Mesenchymal stem cell (in vitro differentiated cells and primary cell): ENCODE measurements at regions not wholly inside any gene's neighbourhood (a gene's known extent, or its start where the extent isn't known, plus 50 kb on each side); places are given as distances from the start of the nearest gene placed in this dataset.
A peak's percentile ranks its signal among the peaks of the same experiment; 100 is the strongest.

ENCODE experiments used
- DNase-seq: peaks from one replicate; pipeline ENCODE4 v3.0.0-alpha.2; 2013
- H2AFZ ChIP-seq: one replicate; pipeline ENCODE4 v1.6.1; 2013; ENCODE audit warnings: low read depth, mild to moderate bottlenecking, control low read depth, inconsistent platforms, low read length, moderate library complexity
- H2AK5ac ChIP-seq: 2 replicates; pipeline ENCODE4 v1.6.1; 2013; ENCODE audit warnings: low read length, moderate library complexity, mild to moderate bottlenecking, inconsistent platforms; ENCODE audit not compliant: severe bottlenecking
- H2BK120ac ChIP-seq: one replicate; pipeline ENCODE4 v1.6.1; 2013; ENCODE audit warnings: low read depth, mild to moderate bottlenecking, inconsistent platforms, low read length, moderate library complexity
- H2BK12ac ChIP-seq, 2 experiments: one replicate each; pipeline ENCODE4 v1.6.1; 2013; ENCODE audit warnings: inconsistent platforms in 2 of 2, low read length in 2 of 2, mild to moderate bottlenecking in 2 of 2, moderate library complexity in 2 of 2, control low read depth in 1 of 2
- H2BK15ac ChIP-seq: one replicate; pipeline ENCODE4 v1.6.1; 2013; ENCODE audit warnings: mild to moderate bottlenecking, low read depth, inconsistent platforms; ENCODE audit not compliant: poor library complexity, severe bottlenecking
- H2BK5ac ChIP-seq: 2 replicates; pipeline ENCODE4 v1.6.1; 2013; ENCODE audit warnings: low read depth, mild to moderate bottlenecking, low read length, control low read depth, inconsistent platforms; ENCODE audit not compliant: poor library complexity, severe bottlenecking
- H3K14ac ChIP-seq, 2 experiments: one replicate each; pipeline ENCODE4 v1.6.1; 2013; ENCODE audit warnings: inconsistent platforms in 2 of 2, low read length in 2 of 2, control low read depth in 1 of 2, mild to moderate bottlenecking in 1 of 2, moderate library complexity in 1 of 2
- H3K18ac ChIP-seq, 2 experiments: one replicate each; pipeline ENCODE4 v1.6.1; 2013; ENCODE audit warnings: inconsistent platforms in 2 of 2, low read length in 2 of 2, control low read depth in 1 of 2, low read depth in 1 of 2, mild to moderate bottlenecking in 1 of 2
- H3K23ac ChIP-seq, 2 experiments: one replicate each; pipeline ENCODE4 v1.6.1; 2013; ENCODE audit warnings: inconsistent platforms in 2 of 2, low read length in 2 of 2, mild to moderate bottlenecking in 2 of 2, moderate library complexity in 2 of 2, control low read depth in 1 of 2
- H3K27ac ChIP-seq: 2 replicates; pipeline ENCODE4 v1.5.1; 2013; ENCODE audit warnings: mild to moderate bottlenecking, moderate library complexity, low read length, control low read depth, inconsistent platforms; ENCODE audit not compliant: poor library complexity, severe bottlenecking
- H3K27me3 ChIP-seq, 2 experiments: 2 replicates each; pipeline versions ENCODE4 v1.6.1 to v1.7.0; 2013; ENCODE audit warnings: low read length in 2 of 2, mild to moderate bottlenecking in 2 of 2, moderate library complexity in 2 of 2, control low read depth in 1 of 2, inconsistent platforms in 1 of 2; ENCODE audit not compliant: control insufficient read depth in 1 of 2, insufficient read depth in 1 of 2
- H3K36me3 ChIP-seq, 2 experiments: 2 replicates each; pipeline versions ENCODE4 v1.6.1 to v1.7.0; 2013; ENCODE audit warnings: low read length in 2 of 2, control low read depth in 1 of 2, inconsistent platforms in 1 of 2, low read depth in 1 of 2, mild to moderate bottlenecking in 1 of 2; ENCODE audit not compliant: insufficient read depth in 2 of 2, control insufficient read depth in 1 of 2
- H3K4ac ChIP-seq, 2 experiments: one replicate each; pipeline ENCODE4 v1.6.1; 2013; ENCODE audit warnings: inconsistent platforms in 2 of 2, low read length in 2 of 2, mild to moderate bottlenecking in 2 of 2, moderate library complexity in 2 of 2, control low read depth in 1 of 2, low read depth in 1 of 2
- H3K4me1 ChIP-seq: 2 replicates; pipeline ENCODE4 v1.6.1; 2013; ENCODE audit warnings: low read depth, low read length, control low read depth; ENCODE audit not compliant: control insufficient read depth, insufficient read depth
- H3K4me2 ChIP-seq: 2 replicates; pipeline ENCODE4 v1.6.1; 2013; ENCODE audit warnings: low read length, mild to moderate bottlenecking, inconsistent platforms; ENCODE audit not compliant: poor library complexity, severe bottlenecking
- H3K4me3 ChIP-seq, 2 experiments: 2 replicates each; pipeline versions ENCODE4 v1.5.1 to v1.7.0; 2013; ENCODE audit warnings: low read length in 2 of 2, mild to moderate bottlenecking in 2 of 2, control low read depth in 1 of 2, low read depth in 1 of 2; ENCODE audit not compliant: insufficient read depth in 1 of 2
- H3K79me1 ChIP-seq: replicated peaks from 2 replicates; pipeline ENCODE4 v1.6.1; 2013; ENCODE audit warnings: mild to moderate bottlenecking, control low read depth, low read length, inconsistent platforms; ENCODE audit not compliant: poor library complexity, severe bottlenecking
- H3K9ac ChIP-seq: 2 replicates; pipeline ENCODE4 v1.7.0; 2013; ENCODE audit warnings: mild to moderate bottlenecking, low read length, moderate library complexity
- H3K9me3 ChIP-seq: 2 replicates; pipeline ENCODE4 v1.7.0; 2013; ENCODE audit warnings: mild to moderate bottlenecking, low read length; ENCODE audit not compliant: control insufficient read depth
- H4K8ac ChIP-seq: one replicate; pipeline ENCODE4 v1.6.1; 2013; ENCODE audit warnings: inconsistent platforms, mild to moderate bottlenecking, low read length, moderate library complexity
- H4K91ac ChIP-seq: one replicate; pipeline ENCODE4 v1.6.1; 2013; ENCODE audit warnings: mild to moderate bottlenecking, low read length, inconsistent platforms
- WGBS: methylation state at CpG from one replicate; pipeline ENCODE4 v1.1.7; 2013; ENCODE audit warnings: mixed read lengths; 5-methylcytosine and 5-hydroxymethylcytosine counted together

- peaks cover 15% of the 10 kb centered on the region for H3K9me3 ChIP-seq
- H2BK12ac ChIP-seq = no peak overlapping the region
- no peak overlapping the region for H2AFZ ChIP-seq
- H3K23ac ChIP-seq = no peak overlapping the region
- no peak overlapping the region for H4K91ac ChIP-seq
- H4K8ac ChIP-seq = no peak overlapping the region
- no peak overlapping the region for H3K18ac ChIP-seq
- no peak overlapping the region for H3K9ac ChIP-seq
- no peak overlapping the region for H3K4me3 ChIP-seq
- no peak for DNase-seq
- no peaks in the 10 kb centered on the region for H3K27me3 ChIP-seq
- no peak overlapping the region for H3K4me2 ChIP-seq
- no peak overlapping the region for H2BK5ac ChIP-seq
- H3K14ac ChIP-seq = no peak overlapping the region
- no peak overlapping the region for H2AK5ac ChIP-seq
- H2BK120ac ChIP-seq = no peak overlapping the region
- H3K36me3 ChIP-seq = no peaks in the 10 kb centered on the region
- H3K4ac ChIP-seq = no peak overlapping the region
- H2BK15ac ChIP-seq = no peak overlapping the region
- H3K79me1 ChIP-seq = no peaks in the 10 kb centered on the region
- whole genome bisulfite sequencing = no CpG with 5 or more reads among the region's 3 CpGs
- H3K4me1 ChIP-seq = no peaks in the 10 kb centered on the region
- H3K27ac ChIP-seq = no peak overlapping the region
Observed at GRCh38 chr5:82839881-82840280, 237.3 kb downstream of the TMEM167A start.

DNA sequence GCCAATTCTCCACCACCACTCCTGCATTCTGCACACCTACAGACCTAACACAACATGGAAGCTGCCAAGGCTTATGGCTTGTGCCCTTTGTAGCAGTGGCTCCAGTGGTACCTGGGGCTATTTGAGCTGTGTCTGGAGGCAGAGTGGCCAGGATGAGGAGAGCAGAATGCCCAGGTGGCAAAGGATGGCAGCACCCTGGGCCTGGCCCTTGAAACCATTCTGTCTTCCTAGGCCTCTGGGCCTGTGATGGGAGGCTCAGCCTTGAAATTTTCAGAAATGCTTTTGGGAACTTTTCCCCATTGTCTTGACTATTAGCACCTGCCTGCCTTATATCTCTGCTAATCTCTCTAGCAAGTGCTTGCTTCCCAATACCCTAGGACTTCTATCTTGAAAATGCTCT lies 241.7 kb downstream of the TMEM167A start:
- no peak overlapping the region for H3K4me2 ChIP-seq
- H2BK12ac ChIP-seq = no peak overlapping the region
- no peak overlapping the region for H3K14ac ChIP-seq
- H3K18ac ChIP-seq = no peak overlapping the region
- H4K91ac ChIP-seq = no peak overlapping the region
- peaks cover 20% of the 10 kb centered on the region for H3K9me3 ChIP-seq
- no peaks in the 10 kb centered on the region for H3K79me1 ChIP-seq
- H2AFZ ChIP-seq = no peak overlapping the region
- H2BK5ac ChIP-seq = no peak overlapping the region
- H3K9ac ChIP-seq = no peak overlapping the region
- peak overlapping the region in 1 of 2 experiments; percentile 9 for H3K23ac ChIP-seq
- H2BK120ac ChIP-seq = no peak overlapping the region
- H3K36me3 ChIP-seq = no peaks in the 10 kb centered on the region
- DNase-seq = no peak
- no peak overlapping the region for H2BK15ac ChIP-seq
- H3K4me1 ChIP-seq = no peaks in the 10 kb centered on the region
- H3K27me3 ChIP-seq = no peaks in the 10 kb centered on the region
- no peak overlapping the region for H3K27ac ChIP-seq
- no peak overlapping the region for H4K8ac ChIP-seq
- no peak overlapping the region for H2AK5ac ChIP-seq
- no peak overlapping the region for H3K4ac ChIP-seq
- H3K4me3 ChIP-seq = no peak overlapping the region

GRCh38 chr5:82834151-82834550 lies 243.0 kb downstream of the TMEM167A start:
- Histone ChIP-seq H3K23ac (no peak overlapping the region), H3K36me3 (no peaks in the 10 kb centered on the region), H3K27me3 (no peaks in the 10 kb centered on the region), H2AFZ (no peak overlapping the region), H3K27ac (no peak overlapping the region), H3K4me2 (no peak overlapping the region), H2BK12ac (no peak overlapping the region), H3K9ac (no peak overlapping the region), H2BK120ac (no peak overlapping the region), H3K4me1 (no peaks in the 10 kb centered on the region), H3K9me3 (peaks cover 20% of the 10 kb centered on the region), H4K91ac (no peak overlapping the region), H3K4ac (no peak overlapping the region), H3K18ac (no peak overlapping the region), H2BK5ac (no peak overlapping the region), H4K8ac (no peak overlapping the region), H3K79me1 (no peaks in the 10 kb centered on the region), H3K4me3 (no peak overlapping the region), H3K14ac (no peak overlapping the region), H2AK5ac (no peak overlapping the region), H2BK15ac (no peak overlapping the region)
- no peak for DNase-seq

DNA sequence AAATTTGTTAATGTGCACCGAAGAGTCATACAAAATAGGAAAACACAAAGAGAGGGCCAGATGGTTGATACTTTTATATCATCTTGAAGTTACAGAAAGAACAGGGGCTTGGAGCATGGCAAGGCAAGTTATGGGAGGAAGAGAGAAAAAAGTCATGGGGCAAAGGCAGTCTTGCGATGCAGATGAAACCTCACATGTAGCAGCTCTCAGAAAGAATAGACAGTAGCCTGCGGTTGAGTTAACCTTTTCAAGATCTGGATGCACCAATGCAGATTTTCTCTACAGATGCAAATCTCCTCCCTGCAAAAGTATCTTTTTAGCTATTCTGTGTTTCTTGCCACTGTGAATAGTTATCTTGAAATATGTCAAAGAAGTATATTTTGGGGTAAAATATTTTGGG lies 243.9 kb downstream of the TMEM167A start:
- no peaks in the 10 kb centered on the region for H3K79me1 ChIP-seq
- WGBS = 91% methylated on average over 2 of the region's 3 CpGs

More for the DNA sequence above, 243.9 kb downstream of the TMEM167A start:
- no peak for DNase-seq
- Histone ChIP-seq H3K9me3 (peaks cover 20% of the 10 kb centered on the region), H3K14ac (no peak overlapping the region), H3K4me2 (no peak overlapping the region), H3K36me3 (no peaks in the 10 kb centered on the region), H3K4me1 (no peaks in the 10 kb centered on the region), H3K23ac (no peak overlapping the region), H2AFZ (no peak overlapping the region), H2BK120ac (no peak overlapping the region), H4K8ac (no peak overlapping the region), H3K4me3 (no peak overlapping the region), H3K4ac (no peak overlapping the region), H3K27me3 (no peaks in the 10 kb centered on the region), H3K9ac (no peak overlapping the region), H4K91ac (no peak overlapping the region), H2AK5ac (no peak overlapping the region), H3K18ac (no peak overlapping the region), H2BK15ac (no peak overlapping the region), H2BK12ac (no peak overlapping the region), H3K27ac (no peak overlapping the region), H2BK5ac (no peak overlapping the region)
